ENCODE measurements at regions not wholly inside any gene's neighbourhood (a gene's known extent, or its start where the extent isn't known, plus 50 kb on each side); places are given as distances from the start of the nearest gene placed in this dataset.

- intact Hi-C loops (cut with DNase I): no loop called here
- Histone ChIP-seq H3K4me3 (no peak overlapping the region), H3K9me3 (peaks cover 0 to 9% of the 10 kb centered on the region in 2 donors), H3K27me3 (no peaks in the 10 kb centered on the region), H3K36me3 (no peaks in the 10 kb centered on the region), H3K4me1 (no peaks in the 10 kb centered on the region), H3K27ac (no peak overlapping the region)
- no peak for ATAC-seq
- no peak for TF ChIP-seq CTCF (IDR thresholded peaks at IDR 0.05)
- DNase-seq: peak in 1 of 4 donors; percentile 5
These were observed 346.7 kb downstream of the IL20RB start for GRCh38 chr3:137304313-137305056.

GRCh38 chr3:137324114-137324513 lies 366.3 kb downstream of the IL20RB start:
- H3K4me3 ChIP-seq: no peak overlapping the region
- H3K27ac ChIP-seq: no peak overlapping the region
- no peaks in the 10 kb centered on the region for H3K36me3 ChIP-seq
- no peaks in the 10 kb centered on the region for H3K4me1 ChIP-seq
- ATAC-seq: no peak
- DNase-seq: no peak
- peaks cover 0 to 24% of the 10 kb centered on the region in 2 donors for H3K9me3 ChIP-seq
- no peak for TF ChIP-seq CTCF (IDR thresholded peaks at IDR 0.05)
- intact Hi-C loops (cut with DNase I): no loop called here
- H3K27me3 ChIP-seq: no peaks in the 10 kb centered on the region

GRCh38 chr3:137325170-137325569 lies 367.4 kb downstream of the IL20RB start:
- ATAC-seq (no peak), DNase-seq (no peak)
- H3K9me3 ChIP-seq: peaks cover 0 to 17% of the 10 kb centered on the region in 2 donors
- intact Hi-C loops (cut with DNase I): no loop called here
- H3K36me3 ChIP-seq: no peaks in the 10 kb centered on the region
- H3K4me1 ChIP-seq: no peaks in the 10 kb centered on the region
- no peaks in the 10 kb centered on the region for H3K27me3 ChIP-seq
- H3K27ac ChIP-seq: no peak overlapping the region
- TF ChIP-seq CTCF (IDR thresholded peaks at IDR 0.05): no peak
- no peak overlapping the region for H3K4me3 ChIP-seq

- Histone ChIP-seq H3K4me1 (no peaks in the 10 kb centered on the region), H3K9me3 (peaks cover 0 to 15% of the 10 kb centered on the region in 2 donors), H3K4me3 (no peak overlapping the region), H3K27ac (no peak overlapping the region), H3K36me3 (no peaks in the 10 kb centered on the region), H3K27me3 (no peaks in the 10 kb centered on the region)
- DNase-seq (no peak), ATAC-seq (no peak)
- intact Hi-C loops (cut with DNase I): no loop called here
- TF ChIP-seq CTCF (IDR thresholded peaks at IDR 0.05): no peak
These were observed 368.2 kb downstream of the IL20RB start for GRCh38 chr3:137325934-137326333.

- TF ChIP-seq CTCF (IDR thresholded peaks at IDR 0.05): no peak
- ATAC-seq (no peak), DNase-seq (no peak)
These were observed 371.8 kb downstream of the IL20RB start for GRCh38 chr3:137329594-137329993.

More at GRCh38 chr3:137329594-137329993, 371.8 kb downstream of the IL20RB start:
- H3K4me3 ChIP-seq: no peak overlapping the region
- H3K27me3 ChIP-seq: no peaks in the 10 kb centered on the region
- no peaks in the 10 kb centered on the region for H3K4me1 ChIP-seq
- no peak overlapping the region for H3K27ac ChIP-seq
- H3K36me3 ChIP-seq: no peaks in the 10 kb centered on the region
- intact Hi-C loops (cut with DNase I): no loop called here
- no peaks in the 10 kb centered on the region for H3K9me3 ChIP-seq
